Glomerular visceral epithelial cell (primary cell): ENCODE measurements at regions not wholly inside any gene's neighbourhood (a gene's known extent, or its start where the extent isn't known, plus 50 kb on each side); places are given as distances from the start of the nearest gene placed in this dataset.

Source experiments
- DNase-seq: peaks from one replicate; pipeline ENCODE4 v3.0.0-alpha.2; 2016; ENCODE audit errors: extremely low spot score

- no peak for DNase-seq
Measured at GRCh38 chr7:84629640-84630318, 435.2 kb upstream of the SEMA3A start.

GRCh38 chr7:84629216-84629615 is 434.6 kb upstream of the SEMA3A start:
- no peak for DNase-seq

- no peak for DNase-seq
Measured at GRCh38 chr7:84627250-84627649, 432.7 kb upstream of the SEMA3A start.

- DNase-seq: no peak
Measured at GRCh38 chr7:84624927-84625326, 430.3 kb upstream of the SEMA3A start.

- no peak for DNase-seq
Measured at GRCh38 chr7:84624527-84624926, 429.9 kb upstream of the SEMA3A start.

GRCh38 chr7:84617265-84618030 is 422.9 kb upstream of the SEMA3A start:
- DNase-seq: no peak

GRCh38 chr7:84614821-84615501 is 420.4 kb upstream of the SEMA3A start:
- no peak for DNase-seq

- DNase-seq: no peak
Measured at GRCh38 chr7:84612981-84613681, 418.5 kb upstream of the SEMA3A start.

- no peak for DNase-seq
Measured at GRCh38 chr7:84611391-84611790, 416.8 kb upstream of the SEMA3A start.

- no peak for DNase-seq
Measured at GRCh38 chr7:84610390-84610789, 415.8 kb upstream of the SEMA3A start.

- DNase-seq: no peak
Measured at GRCh38 chr7:84605301-84605700, 410.7 kb upstream of the SEMA3A start.

- no peak for DNase-seq
Measured at GRCh38 chr7:84603545-84603944, 409.0 kb upstream of the SEMA3A start.

- no peak for DNase-seq
Measured at GRCh38 chr7:84595026-84595425, 400.4 kb upstream of the SEMA3A start.

- no peak for DNase-seq
Measured at GRCh38 chr7:84591897-84592296, 397.3 kb upstream of the SEMA3A start.

GRCh38 chr7:84589012-84589411 is 394.4 kb upstream of the SEMA3A start:
- DNase-seq: no peak

- no peak for DNase-seq
Measured at GRCh38 chr7:84583331-84583730, 388.7 kb upstream of the SEMA3A start.

GRCh38 chr7:84582747-84583146 is 388.2 kb upstream of the SEMA3A start:
- no peak for DNase-seq

- no peak for DNase-seq
Measured at GRCh38 chr7:84578825-84579224, 384.2 kb upstream of the SEMA3A start.

- DNase-seq: no peak
Measured at GRCh38 chr7:84568781-84569180, 374.2 kb upstream of the SEMA3A start.

GRCh38 chr7:84565345-84566074 is 370.9 kb upstream of the SEMA3A start:
- DNase-seq: no peak

GRCh38 chr7:84553711-84554110 is 359.1 kb upstream of the SEMA3A start:
- no peak for DNase-seq

- no peak for DNase-seq
Measured at GRCh38 chr7:84549409-84549808, 354.8 kb upstream of the SEMA3A start.
